Adipocyte (in vitro differentiated cells): ENCODE measurements at regions not wholly inside any gene's neighbourhood (a gene's known extent, or its start where the extent isn't known, plus 50 kb on each side); places are given as distances from the start of the nearest gene placed in this dataset.

Experiments used
- DNase-seq: peaks from one replicate; pipeline ENCODE4 v3.0.0-alpha.2; 2015; ENCODE audit warnings: low read depth
- H3K27me3 ChIP-seq: replicated peaks from 2 replicates; pipeline ENCODE4 v1.7.0; 2013; ENCODE audit warnings: mild to moderate bottlenecking, low read length, moderate library complexity; ENCODE audit not compliant: control insufficient read depth, insufficient read depth
- H3K36me3 ChIP-seq: 2 replicates; pipeline ENCODE4 v1.7.0; 2013; ENCODE audit warnings: low read length, mild to moderate bottlenecking, moderate library complexity; ENCODE audit not compliant: control insufficient read depth, insufficient read depth, severe bottlenecking
- H3K4me1 ChIP-seq: 2 replicates; pipeline ENCODE4 v1.7.0; 2013; ENCODE audit warnings: mild to moderate bottlenecking, low read length, moderate library complexity; ENCODE audit not compliant: control insufficient read depth, insufficient read depth
- H3K4me3 ChIP-seq: 2 replicates; pipeline ENCODE4 v1.7.0; 2013; ENCODE audit warnings: mild to moderate bottlenecking, low read length, moderate library complexity
- H3K9ac ChIP-seq: 2 replicates; pipeline ENCODE4 v1.7.0; 2013; ENCODE audit warnings: mild to moderate bottlenecking, low read length, moderate library complexity
- H3K9me3 ChIP-seq: 2 replicates; pipeline ENCODE4 v1.7.0; 2013; ENCODE audit warnings: mild to moderate bottlenecking, low read length, moderate library complexity; ENCODE audit not compliant: control insufficient read depth

DNA sequence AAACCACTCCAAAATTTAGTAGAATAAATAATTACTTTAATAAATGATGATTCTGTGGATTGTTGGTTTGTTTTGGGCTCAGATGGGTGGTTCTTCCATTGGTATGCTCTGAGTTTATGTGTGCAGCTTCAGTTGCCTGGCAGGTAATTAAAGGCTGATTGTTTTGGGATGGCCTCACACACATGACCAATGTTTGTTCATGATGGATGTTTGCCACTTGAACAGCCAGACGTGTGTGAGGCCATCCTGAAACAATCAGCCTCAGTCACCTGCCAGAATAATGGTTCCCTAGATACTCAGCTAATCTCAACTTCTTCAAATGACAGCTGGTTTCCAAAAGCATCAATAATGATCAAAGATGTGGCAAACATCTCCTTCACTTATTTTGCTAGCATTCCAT is 352.5 kb upstream of the GULP1 start:
- H3K27me3 ChIP-seq = no peaks in the 10 kb centered on the region
- peaks cover 20% of the 10 kb centered on the region for H3K4me1 ChIP-seq
- H3K9ac ChIP-seq = no peak overlapping the region
- H3K36me3 ChIP-seq = no peaks in the 10 kb centered on the region
- H3K4me3 ChIP-seq = no peak overlapping the region
- no peak for DNase-seq
- no peaks in the 10 kb centered on the region for H3K9me3 ChIP-seq

DNA sequence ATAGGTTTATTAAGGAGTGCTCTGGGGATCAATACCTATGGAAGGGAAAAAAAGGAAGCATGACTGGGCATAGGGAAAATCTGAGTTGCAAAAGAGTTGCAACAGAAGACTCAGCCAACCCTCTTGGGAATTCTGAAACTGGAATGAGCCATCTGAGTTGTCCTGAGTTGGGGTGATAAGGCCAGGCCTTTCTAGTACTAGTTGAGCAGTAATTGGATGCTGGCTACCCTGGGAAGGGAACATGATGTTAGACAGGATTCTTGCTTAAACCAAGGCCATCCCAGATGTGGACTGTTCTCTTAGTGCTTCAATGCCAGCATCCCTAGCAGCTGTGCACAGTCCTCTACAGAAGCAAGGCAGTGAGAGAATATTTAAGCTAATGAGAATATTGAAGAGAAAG is 348.8 kb upstream of the GULP1 start:
- no peak overlapping the region for H3K4me3 ChIP-seq
- no peaks in the 10 kb centered on the region for H3K9me3 ChIP-seq
- peaks cover 15% of the 10 kb centered on the region for H3K4me1 ChIP-seq
- peak; percentile 63 for DNase-seq
- no peaks in the 10 kb centered on the region for H3K36me3 ChIP-seq
- H3K9ac ChIP-seq = no peak overlapping the region
- no peaks in the 10 kb centered on the region for H3K27me3 ChIP-seq

DNA sequence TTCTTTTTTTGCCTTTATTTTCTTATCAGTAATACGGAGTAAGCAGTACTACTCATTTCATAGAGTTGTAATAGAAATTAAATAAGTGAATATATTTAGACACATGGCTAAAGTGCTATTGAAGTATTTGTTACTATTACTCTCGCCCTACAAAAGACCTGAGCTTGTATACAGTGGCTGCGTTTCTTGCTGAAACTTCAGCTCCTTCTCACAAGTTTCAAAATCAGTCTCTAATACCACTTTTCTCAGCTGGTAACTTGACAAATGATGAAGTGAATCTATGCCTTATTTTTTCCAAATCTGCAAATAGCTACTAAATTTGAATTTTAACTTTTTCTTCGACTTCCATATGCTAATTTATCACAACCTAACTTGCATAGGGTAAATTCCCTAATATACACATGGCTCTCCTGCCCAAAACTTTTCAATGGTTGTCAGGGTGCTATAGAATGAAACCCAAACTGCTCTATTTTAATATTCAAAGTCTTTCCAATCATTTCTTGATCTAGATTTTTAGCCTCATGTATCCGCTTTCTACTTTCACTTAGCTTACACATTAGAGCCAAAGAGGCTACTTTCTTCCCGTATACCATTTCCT is 347.8 kb upstream of the GULP1 start:
- no peaks in the 10 kb centered on the region for H3K9me3 ChIP-seq
- H3K36me3 ChIP-seq = no peaks in the 10 kb centered on the region
- H3K4me1 ChIP-seq = peaks cover 15% of the 10 kb centered on the region
- H3K9ac ChIP-seq = no peak overlapping the region
- no peaks in the 10 kb centered on the region for H3K27me3 ChIP-seq
- no peak for DNase-seq
- H3K4me3 ChIP-seq = no peak overlapping the region

DNA sequence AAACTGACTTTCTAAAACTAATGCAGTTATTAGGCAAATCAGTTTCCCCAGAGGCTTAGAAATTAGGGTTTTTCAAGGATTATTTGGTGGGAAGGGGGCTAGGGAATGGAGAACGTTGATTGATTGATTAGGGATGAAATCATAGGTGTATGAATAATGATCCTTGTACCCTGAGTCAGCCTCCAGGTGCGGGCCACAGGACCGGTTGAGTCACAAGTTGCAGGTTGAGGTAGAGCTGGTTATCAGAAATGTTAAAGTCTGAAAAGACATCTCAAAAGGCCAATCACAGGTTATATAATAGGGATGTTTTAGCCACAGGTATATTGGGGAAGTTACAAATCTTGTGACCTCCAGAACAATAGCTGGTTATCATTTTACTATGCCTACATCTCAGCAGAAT is 341.8 kb upstream of the GULP1 start:
- Histone ChIP-seq H3K36me3 (no peaks in the 10 kb centered on the region), H3K4me1 (peaks cover 3% of the 10 kb centered on the region)
- DNase-seq = no peak

DNA sequence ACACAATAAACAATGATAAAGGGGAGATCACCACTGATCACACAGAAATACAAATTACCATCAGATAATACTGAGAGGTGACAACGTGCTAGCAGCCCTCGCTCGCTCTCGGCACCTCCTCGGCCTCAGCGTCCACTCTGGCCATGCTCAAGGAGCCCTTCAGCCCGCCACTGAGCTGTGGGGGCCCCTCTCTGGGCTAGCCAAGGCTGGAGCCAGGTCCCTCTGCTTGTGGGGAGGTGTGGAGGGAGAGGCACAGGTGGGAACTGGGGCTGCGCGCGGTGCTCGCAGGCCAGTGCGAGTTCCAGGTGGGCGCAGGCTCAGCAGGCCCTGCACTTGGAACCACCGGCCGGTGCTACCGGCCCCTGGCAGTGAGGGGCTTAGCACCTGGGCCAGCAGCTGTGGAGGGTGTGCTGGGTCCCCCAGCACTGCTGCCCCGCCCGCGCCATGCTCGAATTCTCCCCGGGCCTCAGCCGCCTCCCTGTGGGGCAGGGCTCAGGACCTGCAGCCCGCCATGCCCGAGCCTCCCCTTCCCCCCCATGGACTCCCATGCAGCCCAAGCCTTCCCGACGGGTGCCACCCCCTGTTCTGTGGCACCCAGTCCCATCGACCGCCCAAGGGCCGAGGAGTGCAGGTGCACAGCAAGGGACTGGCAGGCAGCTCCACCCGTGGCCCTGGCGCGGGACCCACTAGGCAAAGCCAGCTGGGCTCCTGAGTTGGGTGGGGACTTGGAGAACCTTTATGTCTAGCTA is 340.0 kb upstream of the GULP1 start:
- no peaks in the 10 kb centered on the region for H3K27me3 ChIP-seq
- no peaks in the 10 kb centered on the region for H3K4me1 ChIP-seq
- H3K4me3 ChIP-seq = no peak overlapping the region
- no peak for DNase-seq
- peaks cover 5% of the 10 kb centered on the region for H3K9me3 ChIP-seq
- no peaks in the 10 kb centered on the region for H3K36me3 ChIP-seq
- H3K9ac ChIP-seq = no peak overlapping the region

More for the DNA sequence above, 341.8 kb upstream of the GULP1 start:
- no peaks in the 10 kb centered on the region for H3K27me3 ChIP-seq
- H3K9ac ChIP-seq = no peak overlapping the region
- peaks cover 5% of the 10 kb centered on the region for H3K9me3 ChIP-seq
- no peak overlapping the region for H3K4me3 ChIP-seq

DNA sequence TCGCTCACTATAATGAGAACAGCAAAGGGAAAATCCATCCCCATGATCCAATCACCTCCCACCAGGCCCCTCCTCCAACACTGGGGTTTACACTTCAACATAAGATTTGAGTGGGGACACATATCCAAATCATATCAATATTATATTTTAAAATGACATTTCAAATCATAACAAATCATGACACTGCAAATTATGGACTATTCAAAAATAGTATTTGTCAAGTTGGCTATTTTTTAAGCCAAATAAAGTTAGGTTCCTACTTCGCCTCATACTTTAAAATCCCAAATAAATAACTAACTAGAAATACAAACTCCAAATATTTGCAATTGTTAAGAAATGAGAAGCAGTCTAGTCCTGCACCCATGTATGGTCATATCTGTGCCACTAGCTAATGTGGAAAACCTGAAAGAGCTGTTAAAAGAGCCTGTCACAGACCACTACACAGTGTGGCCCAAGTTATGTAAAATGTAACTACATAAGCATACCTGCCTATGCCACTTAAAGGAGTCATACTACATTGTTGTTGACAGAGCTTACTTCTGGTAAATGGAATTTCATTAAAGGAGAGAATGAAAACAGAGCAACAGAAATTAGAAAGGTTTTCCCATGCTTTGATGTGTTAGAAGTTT is 334.7 kb upstream of the GULP1 start:
- no peak for DNase-seq
- H3K9ac ChIP-seq = no peak overlapping the region
- H3K4me1 ChIP-seq = no peaks in the 10 kb centered on the region
- no peaks in the 10 kb centered on the region for H3K9me3 ChIP-seq
- no peaks in the 10 kb centered on the region for H3K36me3 ChIP-seq
- no peaks in the 10 kb centered on the region for H3K27me3 ChIP-seq
- no peak overlapping the region for H3K4me3 ChIP-seq

DNA sequence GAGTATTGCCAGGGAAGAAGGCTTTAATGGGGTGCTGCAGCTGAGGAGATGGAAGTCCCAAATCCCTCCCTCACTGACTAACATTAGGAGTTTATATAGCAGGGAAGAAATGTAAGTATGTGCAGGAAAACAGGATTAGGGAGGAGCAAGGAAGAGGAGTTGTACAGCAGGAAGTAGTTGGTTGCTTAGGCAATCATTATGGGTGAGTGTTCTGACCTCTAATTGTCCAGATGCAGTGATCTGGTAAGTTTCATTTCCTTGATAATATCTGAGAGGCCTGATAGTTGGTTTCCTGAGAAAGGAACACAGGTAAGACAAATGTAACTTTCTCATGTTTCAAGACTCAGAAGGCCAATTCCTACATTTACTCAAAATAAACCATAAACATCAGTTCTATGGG is 331.9 kb upstream of the GULP1 start:
- H3K36me3 ChIP-seq = no peaks in the 10 kb centered on the region
- H3K27me3 ChIP-seq = no peaks in the 10 kb centered on the region
- DNase-seq = no peak
- no peak overlapping the region for H3K9ac ChIP-seq
- no peaks in the 10 kb centered on the region for H3K9me3 ChIP-seq
- no peaks in the 10 kb centered on the region for H3K4me1 ChIP-seq
- H3K4me3 ChIP-seq = no peak overlapping the region

DNA sequence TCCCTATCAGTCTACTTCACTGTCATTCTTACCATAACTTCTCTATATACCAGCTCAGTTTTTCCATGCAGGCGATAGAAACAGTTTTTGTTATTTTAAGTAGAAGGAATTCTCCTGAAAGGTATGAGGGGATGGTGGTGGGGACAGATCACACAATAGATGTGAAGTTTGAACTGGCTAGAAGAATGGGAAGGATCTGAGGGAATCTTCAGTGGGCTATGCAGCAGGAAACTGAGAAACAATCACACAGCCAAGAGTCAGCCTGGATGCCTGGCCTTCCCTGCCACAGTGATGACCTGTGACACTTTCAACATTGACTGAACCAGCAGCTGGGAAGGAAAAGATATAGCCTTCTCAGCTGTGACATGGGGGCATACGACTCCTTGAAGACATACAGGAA is 329.1 kb upstream of the GULP1 start:
- Histone ChIP-seq H3K4me1 (no peaks in the 10 kb centered on the region), H3K36me3 (no peaks in the 10 kb centered on the region), H3K27me3 (no peaks in the 10 kb centered on the region), H3K9ac (no peak overlapping the region), H3K9me3 (no peaks in the 10 kb centered on the region), H3K4me3 (no peak overlapping the region)
- no peak for DNase-seq

DNA sequence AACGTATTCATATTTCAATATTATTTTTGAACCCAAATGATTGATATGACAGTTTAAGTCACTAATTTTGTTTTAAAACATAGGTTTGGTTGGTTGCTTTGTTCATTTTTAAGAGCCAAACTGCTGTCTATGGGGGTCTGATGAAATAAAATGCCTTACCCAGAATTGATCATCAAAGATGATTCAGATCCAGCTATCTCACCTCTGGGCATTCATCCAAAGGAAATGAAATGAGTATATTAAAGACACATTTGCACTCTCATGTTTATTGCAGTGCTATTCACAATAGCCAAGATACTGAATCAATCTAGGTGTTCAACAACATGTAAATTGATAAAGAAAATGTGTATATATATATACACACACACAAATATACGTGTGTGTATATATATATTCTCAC is 326.9 kb upstream of the GULP1 start:
- peak; percentile 11 for DNase-seq
- Histone ChIP-seq H3K4me1 (no peaks in the 10 kb centered on the region), H3K9me3 (no peaks in the 10 kb centered on the region), H3K36me3 (no peaks in the 10 kb centered on the region), H3K9ac (no peak overlapping the region), H3K27me3 (no peaks in the 10 kb centered on the region), H3K4me3 (no peak overlapping the region)

DNA sequence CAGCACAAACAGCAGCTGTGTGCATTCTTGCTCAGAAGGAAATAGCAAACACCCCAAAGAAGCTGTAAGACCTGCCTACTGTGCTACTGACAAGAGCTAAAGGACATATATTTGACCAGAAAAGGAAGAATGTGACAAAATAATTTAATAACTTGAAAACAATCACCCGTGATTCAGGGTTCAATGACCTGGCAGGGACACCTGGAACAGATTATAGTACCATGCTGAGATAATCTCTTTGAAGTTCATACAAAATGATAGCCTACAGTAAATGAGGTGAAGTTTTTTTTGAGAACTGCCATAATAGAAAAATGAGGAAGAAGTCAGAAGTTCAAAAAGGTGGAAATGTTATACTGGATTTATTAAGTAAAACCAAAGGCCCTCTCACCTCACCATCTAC is 324.8 kb upstream of the GULP1 start:
- Histone ChIP-seq H3K27me3 (no peaks in the 10 kb centered on the region), H3K4me3 (no peak overlapping the region), H3K36me3 (no peaks in the 10 kb centered on the region), H3K9ac (no peak overlapping the region), H3K9me3 (no peaks in the 10 kb centered on the region), H3K4me1 (no peaks in the 10 kb centered on the region)
- no peak for DNase-seq

DNA sequence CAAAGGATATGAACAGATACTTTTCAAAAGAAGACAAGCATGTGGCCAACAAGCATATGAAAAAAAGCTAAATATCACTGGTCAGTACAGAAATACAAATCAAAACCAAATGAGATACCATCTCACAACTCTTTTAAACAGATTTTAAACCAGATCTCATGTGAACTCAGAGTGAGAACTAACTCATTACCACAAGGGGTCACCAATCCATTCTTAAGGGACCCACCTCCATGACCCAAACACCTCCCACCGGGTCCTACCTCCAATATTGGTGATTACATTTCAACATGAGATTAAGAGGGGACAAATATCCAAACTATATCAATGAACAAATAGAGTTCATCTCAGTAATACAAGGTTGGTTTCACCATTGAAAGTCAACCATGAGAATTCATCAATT is 319.8 kb upstream of the GULP1 start:
- H3K4me3 ChIP-seq = no peak overlapping the region
- H3K9ac ChIP-seq = no peak overlapping the region
- no peaks in the 10 kb centered on the region for H3K36me3 ChIP-seq
- H3K4me1 ChIP-seq = peaks cover 8% of the 10 kb centered on the region
- no peak for DNase-seq
- H3K27me3 ChIP-seq = no peaks in the 10 kb centered on the region
- no peaks in the 10 kb centered on the region for H3K9me3 ChIP-seq
